Duodenal mucosa (tissue), 2 donors: ENCODE measurements at regions not wholly inside any gene's neighbourhood (a gene's known extent, or its start where the extent isn't known, plus 50 kb on each side); places are given as distances from the start of the nearest gene placed in this dataset.

ENCODE experiments used
- H3K27ac ChIP-seq: one replicate; pipeline ENCODE4 v1.7.0; 2013; ENCODE audit warnings: low read depth, low read length
- H3K27me3 ChIP-seq, 2 donors: one replicate each; pipeline ENCODE4 v1.7.0; 2013; ENCODE audit warnings: low read length in 2 of 2, control low read depth in 1 of 2; ENCODE audit not compliant: insufficient read depth in 2 of 2, control insufficient read depth in 1 of 2
- H3K36me3 ChIP-seq, 2 donors: one replicate each; pipeline ENCODE4 v1.7.0; 2013; ENCODE audit warnings: low read length in 2 of 2, control low read depth in 1 of 2; ENCODE audit not compliant: insufficient read depth in 2 of 2, control insufficient read depth in 1 of 2
- H3K4me1 ChIP-seq, 2 donors: one replicate each; pipeline ENCODE4 v1.7.0; 2013; ENCODE audit warnings: low read length in 2 of 2, control low read depth in 1 of 2; ENCODE audit not compliant: insufficient read depth in 2 of 2, control insufficient read depth in 1 of 2
- H3K4me3 ChIP-seq, 2 donors: one replicate each; pipeline ENCODE4 v1.7.0; 2013; ENCODE audit warnings: low read length in 2 of 2, low read depth in 1 of 2
- H3K9ac ChIP-seq, 2 donors: one replicate each; pipeline ENCODE4 v1.7.0; 2013; ENCODE audit warnings: low read length in 2 of 2, low read depth in 1 of 2
- H3K9me3 ChIP-seq, 2 donors: one replicate each; pipeline ENCODE4 v1.7.0; 2013; ENCODE audit warnings: low read length in 2 of 2, control low read depth in 1 of 2; ENCODE audit not compliant: control insufficient read depth in 1 of 2

- Histone ChIP-seq H3K27ac (no peak overlapping the region), H3K36me3 (no peaks in the 10 kb centered on the region), H3K4me3 (no peak overlapping the region), H3K9me3 (no peaks in the 10 kb centered on the region), H3K9ac (no peak overlapping the region), H3K4me1 (no peaks in the 10 kb centered on the region), H3K27me3 (no peaks in the 10 kb centered on the region)
These were observed 51.1 kb upstream of the KRAS start for GRCh38 chr12:25301798-25302197.
